HG02571 (cell line): ENCODE measurements at regions not wholly inside any gene's neighbourhood (a gene's known extent, or its start where the extent isn't known, plus 50 kb on each side); places are given as distances from the start of the nearest gene placed in this dataset.

ENCODE experiments used
- ATAC-seq: cut with Tn5 transposase; IDR thresholded peaks from one replicate; pipeline ENCODE4 v1.9.1; 2021; ENCODE audit warnings: mild to moderate bottlenecking, moderate library complexity; ENCODE audit not compliant: unreplicated experiment

DNA sequence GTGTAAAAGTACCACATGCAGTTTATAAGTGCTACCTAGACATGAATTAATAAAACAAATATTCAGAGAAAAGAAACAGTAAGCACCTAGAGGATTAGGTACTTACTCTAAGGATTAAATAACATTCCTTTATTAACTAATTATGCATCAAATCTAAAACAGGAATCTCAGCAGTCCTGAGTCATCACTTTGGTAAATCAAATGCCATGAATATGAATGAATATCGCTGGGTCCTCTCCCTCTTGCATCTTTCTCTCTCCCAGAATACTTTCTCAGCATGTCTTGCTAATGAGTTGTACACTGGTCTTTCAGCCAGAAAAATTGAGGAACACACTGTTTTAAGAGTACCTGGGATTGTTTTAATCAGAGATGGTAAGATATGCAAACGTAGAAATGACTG, 225.5 kb upstream of the NFE2L3 start:
- ATAC-seq = no peak

GRCh38 chr7:25926891-25927625, 224.9 kb upstream of the NFE2L3 start:
- no peak for ATAC-seq

DNA sequence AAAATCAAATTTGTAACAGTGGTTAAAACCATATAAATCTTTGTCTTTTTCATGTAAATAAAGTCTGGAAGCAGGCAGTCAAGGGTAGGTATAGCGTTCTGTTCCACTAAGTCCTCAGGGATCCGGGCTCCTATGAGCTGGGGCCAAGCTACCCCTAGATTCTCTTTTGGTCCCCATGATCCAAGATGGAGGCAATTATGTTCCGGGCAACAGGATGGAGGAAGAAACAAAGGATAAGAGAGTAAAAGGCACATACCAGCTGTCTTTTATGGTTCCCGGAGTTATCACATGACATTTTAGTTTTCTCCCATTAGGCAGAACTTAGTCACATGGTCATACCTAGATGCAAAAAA, 224.4 kb upstream of the NFE2L3 start:
- no peak for ATAC-seq

DNA sequence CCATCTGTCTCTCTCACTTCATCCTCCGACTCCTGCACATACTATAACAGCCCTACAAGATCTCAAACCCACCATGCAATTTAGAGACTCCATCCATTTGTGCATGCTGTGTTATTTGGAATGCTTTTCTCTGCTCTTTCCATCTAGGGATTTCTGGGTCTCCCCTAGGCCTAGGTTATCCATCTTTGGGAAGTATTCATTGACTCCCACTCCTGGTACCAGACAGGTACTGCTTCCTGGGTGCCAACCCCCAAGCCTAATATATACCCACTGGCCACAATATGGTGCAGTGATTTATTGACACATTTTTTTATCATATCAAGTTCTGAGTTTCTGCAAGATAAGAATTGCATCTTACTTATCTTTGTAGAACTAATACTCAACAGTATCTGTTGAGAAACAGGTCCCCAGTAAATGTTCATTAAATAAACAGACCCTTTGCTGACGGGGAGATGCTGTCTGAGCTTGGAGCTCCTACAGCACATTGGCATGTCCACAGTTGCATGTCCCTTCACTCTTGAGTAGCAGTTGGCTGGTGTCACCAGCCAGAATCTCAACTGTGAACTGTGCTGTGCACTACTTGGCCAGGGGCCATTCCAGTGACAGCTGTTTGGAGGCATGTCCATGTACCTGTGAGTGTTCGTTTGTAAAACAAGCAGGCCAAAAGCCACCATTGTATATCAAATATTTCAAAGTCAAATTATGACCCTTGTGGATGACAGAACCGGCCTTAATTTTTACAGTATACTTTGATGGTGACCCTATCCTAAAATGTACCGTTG, 223.3 kb upstream of the NFE2L3 start:
- no peak for ATAC-seq

DNA sequence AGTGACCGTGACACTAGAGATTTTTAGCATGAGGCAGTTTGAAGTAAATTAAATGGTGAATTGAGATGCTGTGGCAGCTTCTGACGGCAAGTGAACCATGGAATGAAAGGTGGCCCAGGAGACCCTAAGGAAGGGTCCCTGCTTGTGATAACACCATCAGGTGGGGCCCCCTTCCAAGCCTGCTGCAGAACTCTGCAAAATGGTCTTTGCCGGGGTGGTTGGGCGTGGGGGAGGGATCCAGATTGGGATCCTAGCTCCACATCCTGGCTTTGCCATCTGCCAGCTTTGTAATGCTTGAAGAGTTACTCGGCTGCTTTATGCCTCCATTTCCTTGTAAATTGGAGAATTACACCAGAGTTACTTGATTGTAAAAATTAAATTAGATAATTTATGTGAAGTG, 222.6 kb upstream of the NFE2L3 start:
- ATAC-seq = no peak

DNA sequence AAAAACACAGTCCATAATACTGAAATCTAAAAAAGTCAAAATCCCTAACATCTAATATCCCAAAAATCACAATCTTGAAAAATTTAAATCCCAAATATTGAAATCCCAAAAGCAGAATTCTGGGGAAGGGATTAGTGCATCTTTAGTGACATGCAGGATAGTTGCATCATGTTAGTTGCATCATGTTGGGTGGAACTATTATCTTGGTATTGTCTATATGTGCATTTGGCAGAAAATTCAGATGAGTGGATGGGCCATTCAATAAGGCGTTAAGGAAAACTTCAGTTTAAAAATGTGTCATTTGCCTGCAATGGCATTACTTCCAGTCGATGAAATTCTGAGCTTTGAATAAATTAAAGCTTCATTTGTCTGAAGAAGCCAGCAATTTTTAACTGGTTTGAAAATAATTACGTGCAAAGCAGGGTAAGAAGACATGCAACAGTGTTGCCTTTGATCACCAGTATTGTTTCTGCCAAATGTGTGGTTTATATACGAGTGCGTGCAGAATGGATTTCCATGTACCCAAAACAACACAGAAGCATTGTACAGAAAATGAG, 221.4 kb upstream of the NFE2L3 start:
- no peak for ATAC-seq

DNA sequence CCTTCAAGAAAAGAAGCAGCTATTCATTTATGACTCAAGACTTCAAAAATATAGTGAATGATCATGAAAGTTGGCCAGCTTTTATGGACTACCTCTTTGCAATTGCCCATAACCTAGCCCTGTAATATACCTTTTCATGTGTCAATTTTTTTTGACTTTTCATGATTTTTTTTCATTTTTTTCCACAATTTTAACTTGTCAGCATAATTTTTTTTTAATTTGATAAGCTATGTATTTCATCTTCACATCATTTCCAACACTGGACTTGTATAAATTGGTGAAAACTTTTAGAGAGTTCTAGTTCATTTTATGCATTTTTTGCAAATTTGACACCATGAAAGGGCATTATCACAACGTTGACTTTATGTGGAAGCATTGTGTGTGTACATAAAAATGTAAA, 220.8 kb upstream of the NFE2L3 start:
- no peak for ATAC-seq

GRCh38 chr7:25933921-25934320, 218.1 kb upstream of the NFE2L3 start:
- no peak for ATAC-seq

DNA sequence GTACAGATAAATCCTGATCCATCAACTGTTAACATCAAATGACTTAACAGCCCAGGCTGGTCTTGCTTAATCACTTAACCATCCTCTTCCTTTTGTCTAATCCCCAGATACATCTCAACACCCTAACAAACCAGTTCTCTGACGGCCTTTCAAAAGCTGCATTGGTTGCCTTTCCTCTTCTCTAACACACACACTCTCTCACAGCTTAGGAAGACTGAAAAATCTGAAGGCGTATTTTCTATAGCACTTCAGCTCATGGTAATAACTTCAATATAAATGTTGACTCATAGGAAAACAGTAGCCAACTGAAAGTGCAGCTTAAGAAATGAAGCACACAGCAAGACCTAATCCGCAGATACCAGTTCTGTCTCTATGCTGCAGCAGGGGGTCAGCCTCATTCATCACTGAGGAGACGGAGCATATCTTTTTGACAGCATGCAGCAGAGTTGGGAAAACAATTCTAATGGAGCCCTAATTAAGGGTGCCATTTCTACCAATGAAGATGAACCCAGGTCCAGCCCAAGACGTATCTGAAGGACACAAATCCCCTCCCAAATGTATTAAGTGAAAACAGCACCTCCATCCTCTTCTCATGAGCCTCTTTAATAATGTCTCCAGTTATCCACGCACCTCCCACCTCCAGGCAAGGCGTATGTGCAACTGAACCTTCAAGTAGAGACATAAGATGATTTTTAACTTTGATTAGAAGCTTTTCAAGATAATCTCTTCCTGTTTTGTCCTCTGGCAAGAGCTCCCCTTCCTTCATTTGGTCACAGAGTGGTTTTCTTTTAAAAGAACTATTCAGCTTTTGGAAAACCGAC, 211.7 kb upstream of the NFE2L3 start:
- no peak for ATAC-seq

- no peak for ATAC-seq
Observed at GRCh38 chr7:25944777-25945515, 207.1 kb upstream of the NFE2L3 start.

DNA sequence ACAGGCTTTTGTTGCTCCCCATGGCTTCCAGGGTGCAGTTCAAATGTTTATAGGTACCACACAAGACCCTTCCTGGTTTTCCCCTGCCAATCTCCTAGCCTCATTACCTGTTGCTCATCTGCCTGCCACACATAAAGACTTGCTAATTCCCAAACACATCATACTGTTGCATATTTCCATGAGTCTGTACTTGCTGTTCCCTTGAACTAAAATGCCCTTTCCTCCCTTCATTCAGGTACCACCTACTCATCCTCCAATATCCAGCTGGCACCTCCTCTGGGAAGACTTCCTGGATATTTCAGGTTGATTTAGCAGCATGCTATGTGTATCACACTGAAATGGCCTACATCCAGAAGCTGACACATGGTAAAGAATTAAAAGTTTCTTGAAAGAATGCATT, 206.4 kb upstream of the NFE2L3 start:
- no peak for ATAC-seq

DNA sequence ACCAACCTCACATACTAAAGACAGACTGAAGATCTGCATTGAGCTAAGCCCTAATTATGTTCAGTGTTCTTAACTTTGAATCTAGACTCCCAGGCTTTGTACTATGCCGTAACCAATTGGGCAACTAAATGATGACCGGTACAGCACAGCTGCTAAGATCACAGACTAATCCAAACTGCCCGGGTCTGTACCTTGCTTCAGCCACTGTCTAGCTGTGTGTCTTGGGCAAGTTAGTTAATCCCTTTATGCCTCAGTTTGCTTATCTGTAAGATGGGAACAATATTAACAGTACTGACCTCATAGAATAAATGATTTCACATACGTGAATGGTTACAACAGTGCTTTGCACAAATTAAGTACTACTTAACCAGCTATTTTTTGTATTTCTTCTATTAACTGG, 205.8 kb upstream of the NFE2L3 start:
- no peak for ATAC-seq

- ATAC-seq = peak; percentile 21
Observed at GRCh38 chr7:25947669-25948516, 204.1 kb upstream of the NFE2L3 start.

- ATAC-seq = no peak
Observed at GRCh38 chr7:25949736-25950487, 202.1 kb upstream of the NFE2L3 start.

DNA sequence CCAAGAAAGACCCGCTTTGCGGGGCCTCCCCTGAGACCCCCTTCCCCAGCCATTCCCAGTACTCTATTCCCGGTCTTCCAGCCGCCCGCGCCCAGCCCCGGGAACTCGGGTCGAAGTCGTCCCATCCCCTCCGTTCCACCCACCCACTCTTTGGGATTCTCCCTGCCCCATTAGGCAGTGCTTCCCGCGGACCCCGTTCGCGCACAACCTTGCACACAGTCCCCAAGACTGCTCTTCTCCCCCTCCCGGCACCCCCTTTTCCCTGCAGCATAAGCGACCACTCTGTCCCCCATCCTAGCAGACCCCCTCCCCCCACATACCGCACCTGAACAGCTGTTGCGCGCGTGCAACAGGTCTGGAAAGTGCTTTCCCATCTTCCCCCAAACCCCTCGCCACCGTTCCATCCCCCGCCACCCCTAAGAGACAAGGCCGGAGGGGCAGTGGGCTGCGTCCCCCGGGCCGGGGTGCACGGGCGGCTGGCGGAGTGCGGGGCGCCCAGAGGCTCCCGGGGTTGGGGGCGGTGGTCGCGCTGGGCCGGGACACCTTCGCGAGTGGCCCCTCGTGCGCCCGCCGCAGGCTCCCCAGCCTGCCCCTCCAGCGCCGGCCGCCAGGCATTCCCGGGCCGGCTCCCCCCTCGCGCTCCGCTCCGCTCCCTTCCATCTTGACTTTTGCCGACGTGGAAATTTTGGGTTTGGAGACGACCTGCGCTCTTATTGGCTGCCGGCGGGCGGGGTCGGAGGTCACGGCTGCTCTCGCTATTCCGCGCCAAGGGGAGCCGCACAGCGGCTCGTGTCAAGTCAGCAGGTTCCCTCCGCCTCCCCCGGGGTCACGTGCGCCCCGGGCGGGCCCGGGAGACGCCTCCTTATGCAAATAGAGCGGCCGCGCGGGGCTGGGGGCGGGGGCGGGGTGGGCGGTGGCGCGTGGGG, 201.2 kb upstream of the NFE2L3 start:
- peak; percentile 84 for ATAC-seq

- ATAC-seq = peak; percentile 43
Observed at GRCh38 chr7:25951414-25952260, 200.4 kb upstream of the NFE2L3 start.
